Middle frontal gyrus (tissue), 1 donor: ENCODE measurements at regions not wholly inside any gene's neighbourhood (a gene's known extent, or its start where the extent isn't known, plus 50 kb on each side); places are given as distances from the start of the nearest gene placed in this dataset.

Experiments
- DNase-seq: peaks from one replicate; pipeline ENCODE4 v3.0.0-alpha.2; 2015; ENCODE audit warnings: low spot score; ENCODE audit errors: extremely low spot score

DNA sequence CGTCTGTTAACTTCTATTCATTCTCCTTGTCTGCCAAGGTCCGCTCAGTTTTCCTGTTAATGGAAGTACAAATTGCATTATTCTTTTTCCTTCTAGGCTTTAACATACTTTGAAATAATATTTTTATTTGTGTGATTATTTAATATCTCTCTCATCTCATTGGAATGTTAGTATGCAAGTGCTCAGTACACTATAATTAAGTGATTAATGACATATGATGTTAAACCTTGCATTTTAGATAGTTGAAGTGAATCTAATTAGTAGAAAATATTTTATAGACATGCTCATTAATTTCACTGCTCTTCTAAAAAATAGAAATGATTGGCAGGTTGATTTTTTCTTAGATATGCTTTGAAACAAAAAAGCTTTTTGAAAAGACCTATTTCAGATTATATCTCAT is 1079.8 kb downstream of the RAPGEF2 start:
- DNase-seq = no peak

DNA sequence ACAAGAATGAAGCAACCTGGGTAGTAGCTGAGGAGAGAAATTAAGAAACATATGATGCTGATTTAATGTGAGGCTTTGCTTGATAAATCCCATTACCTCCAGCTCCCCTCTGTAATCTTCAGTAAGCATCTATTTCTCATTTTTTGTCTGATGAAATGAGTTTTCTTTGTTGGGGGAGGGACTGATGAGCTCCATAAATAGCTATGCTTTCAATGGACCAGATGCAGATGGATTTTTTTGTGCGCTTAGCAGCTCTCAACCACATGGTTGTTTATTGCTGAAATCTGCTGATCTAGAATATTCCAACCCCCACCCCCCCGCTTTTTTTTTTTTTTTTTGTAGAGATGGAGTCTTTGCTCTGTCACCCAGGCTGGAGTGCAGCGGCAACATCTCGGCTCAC is 1082.0 kb downstream of the RAPGEF2 start:
- DNase-seq = no peak

DNA sequence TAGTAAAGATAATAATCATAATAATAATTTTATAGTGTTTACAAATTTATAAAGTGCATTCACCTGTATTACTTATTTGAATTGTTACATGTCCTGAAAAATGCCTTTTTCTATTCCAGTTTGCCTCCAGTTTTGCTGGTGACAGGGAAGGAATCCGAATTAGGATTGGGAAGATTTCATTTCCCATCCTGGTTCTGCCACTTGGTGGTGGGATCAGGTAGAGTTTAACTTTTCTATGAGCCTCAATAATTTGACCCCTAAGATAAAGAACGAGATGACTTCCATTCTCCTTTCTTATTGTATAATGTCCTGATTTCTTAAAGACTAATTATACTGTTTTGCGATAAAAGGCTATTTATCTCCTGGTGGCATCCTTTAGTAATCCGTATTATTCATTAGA is 1090.9 kb downstream of the RAPGEF2 start:
- DNase-seq = no peak

DNA sequence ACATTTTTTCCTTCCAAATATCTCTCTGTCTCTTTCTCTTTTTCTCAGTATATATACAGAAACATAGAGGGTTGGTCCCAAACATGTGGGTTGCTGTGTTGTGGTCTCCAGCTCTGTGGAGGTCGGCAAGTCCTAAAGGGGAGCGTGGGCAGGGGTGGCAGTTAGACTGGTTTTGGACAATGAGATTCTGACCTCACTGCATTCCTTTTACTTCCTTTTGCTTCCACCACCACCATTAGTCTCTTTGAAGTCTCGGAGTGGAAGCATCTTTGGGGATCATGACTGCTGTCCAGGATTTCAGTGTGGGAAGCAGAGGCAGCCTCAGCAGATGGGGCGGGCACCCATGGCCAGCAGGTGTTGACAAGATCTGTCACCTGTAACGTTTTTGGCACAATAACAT is 1091.8 kb downstream of the RAPGEF2 start:
- DNase-seq = no peak

DNA sequence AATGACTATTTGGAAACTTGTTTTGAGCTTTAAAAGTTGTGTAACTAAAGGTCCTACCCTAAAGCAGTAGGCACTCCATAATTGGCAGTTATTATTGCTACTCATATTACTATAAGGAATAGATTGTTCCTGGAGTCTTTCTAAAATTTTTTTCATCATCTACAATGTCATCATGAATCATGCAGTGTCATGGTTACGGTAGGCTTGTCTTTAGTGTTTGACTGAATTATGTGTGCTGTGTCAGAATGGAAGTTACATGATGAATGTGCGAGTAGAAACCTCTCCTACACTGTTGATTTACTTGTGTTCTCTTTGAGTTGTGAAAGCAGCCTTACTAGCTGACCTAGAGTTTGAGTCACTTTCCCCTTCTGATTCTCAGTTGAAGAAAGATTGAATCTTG is 1099.9 kb downstream of the RAPGEF2 start:
- DNase-seq = no peak

DNA sequence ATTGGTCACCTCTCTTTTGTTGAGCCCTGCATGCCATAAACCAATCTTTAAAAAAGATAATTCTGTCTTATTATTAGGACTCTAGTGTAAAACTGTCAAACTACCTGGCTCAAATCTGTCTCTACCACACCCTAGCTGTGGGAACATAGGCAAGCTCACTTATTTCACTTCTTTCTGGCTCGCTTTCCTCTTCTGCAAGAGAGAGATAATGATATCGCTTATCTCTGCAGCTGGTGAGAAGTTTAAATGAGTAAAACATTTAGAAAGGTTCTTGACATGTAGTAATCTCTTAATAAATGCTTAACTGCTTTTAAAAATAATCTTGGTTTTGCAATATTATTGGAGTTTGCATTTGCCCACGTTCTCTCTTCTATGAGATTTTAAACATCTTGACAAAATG is 1109.2 kb downstream of the RAPGEF2 start:
- no peak for DNase-seq

DNA sequence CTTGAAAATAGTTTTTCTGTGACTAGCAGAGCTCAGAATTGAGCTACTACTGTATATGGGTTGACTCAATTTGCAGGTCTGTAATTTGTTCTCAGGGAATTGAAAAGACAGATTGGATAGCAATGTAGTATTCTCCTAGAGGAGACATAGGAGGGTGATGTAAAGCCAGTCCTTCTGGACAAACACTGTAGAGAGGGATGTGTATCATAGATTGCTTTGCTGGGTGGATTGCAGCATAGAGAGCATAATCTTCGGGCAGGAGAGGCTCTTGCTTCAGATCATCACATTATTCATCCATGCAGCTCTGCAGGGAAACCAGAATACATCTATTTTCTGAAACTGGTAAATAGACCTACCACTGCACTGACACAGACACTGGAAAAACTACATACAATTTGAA is 1110.5 kb downstream of the RAPGEF2 start:
- DNase-seq = no peak

DNA sequence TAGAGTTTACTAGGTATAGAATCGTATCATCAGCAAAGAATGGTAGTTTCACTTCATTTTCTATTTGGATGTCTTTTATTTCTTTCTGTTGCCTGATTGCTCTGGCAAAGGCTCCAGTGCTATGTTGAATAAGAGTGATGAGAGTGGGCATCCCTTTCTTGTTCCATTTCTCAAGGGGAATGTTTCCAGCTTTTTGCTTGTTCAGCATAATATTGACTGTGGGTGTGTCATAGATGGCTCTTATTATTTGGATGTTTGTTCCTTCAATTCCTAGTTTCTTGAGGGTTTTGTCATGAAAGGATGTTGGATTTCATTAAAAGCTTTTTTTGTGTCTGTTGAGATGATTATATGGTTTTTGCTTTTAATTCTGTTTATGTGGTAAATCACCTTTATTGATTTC is 1114.5 kb downstream of the RAPGEF2 start:
- no peak for DNase-seq

DNA sequence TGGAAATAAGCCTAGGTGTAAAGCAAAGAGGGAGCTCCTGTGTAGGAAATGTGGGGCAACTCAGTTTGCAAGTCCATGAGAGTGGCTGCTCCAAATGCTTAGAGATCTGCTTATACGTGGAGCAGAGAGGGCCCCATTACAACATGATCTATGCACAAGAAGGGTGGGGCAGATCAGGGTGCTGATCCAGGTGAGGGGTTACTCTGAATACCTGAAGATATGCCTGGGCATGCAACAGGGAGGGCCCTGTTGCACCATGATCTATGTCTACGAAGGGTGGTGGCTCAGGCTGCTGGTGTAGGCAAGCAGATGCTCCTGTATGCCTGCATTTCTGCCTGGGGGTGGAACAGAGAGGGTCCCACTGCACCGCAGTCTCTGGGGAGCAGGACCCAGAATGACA is 1121.2 kb downstream of the RAPGEF2 start:
- DNase-seq = no peak

DNA sequence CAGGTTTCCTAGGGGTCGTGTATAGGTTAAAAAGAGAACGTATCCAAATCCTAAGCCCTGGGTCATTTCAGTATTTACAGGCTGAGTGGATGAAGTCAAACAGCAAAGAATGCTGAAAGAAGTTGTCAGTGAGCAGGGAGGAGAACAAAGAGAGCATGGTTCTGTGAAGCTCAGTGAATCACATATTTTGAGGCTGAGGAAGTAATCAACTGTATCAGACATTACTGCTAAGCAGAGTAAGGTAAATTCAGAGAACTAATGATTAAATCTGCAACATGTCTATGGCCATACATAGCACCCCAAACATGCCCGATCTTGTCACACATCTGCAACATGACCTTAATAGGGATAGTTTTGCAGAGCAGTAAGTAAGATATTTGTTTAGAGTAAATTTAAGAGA is 1130.3 kb downstream of the RAPGEF2 start:
- DNase-seq = no peak

DNA sequence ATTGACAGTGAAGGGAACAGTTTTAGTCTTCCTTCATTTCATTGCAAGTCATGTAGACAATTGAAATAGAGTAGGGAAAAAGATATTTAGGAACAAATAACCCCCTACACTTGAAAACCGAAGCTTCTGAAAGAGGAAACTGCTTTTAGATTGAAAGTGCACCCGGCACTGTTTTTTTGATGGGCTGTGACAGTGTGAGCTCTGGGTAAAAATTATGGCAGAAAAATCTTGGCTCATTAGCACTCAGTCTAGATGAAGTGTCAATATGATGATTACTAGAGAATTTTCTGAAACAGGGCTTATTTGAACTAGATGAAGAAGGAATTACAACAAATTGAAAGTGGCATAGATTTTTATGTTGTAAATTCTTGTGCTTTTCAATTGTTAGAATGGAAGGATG is 1132.4 kb downstream of the RAPGEF2 start:
- DNase-seq = no peak

DNA sequence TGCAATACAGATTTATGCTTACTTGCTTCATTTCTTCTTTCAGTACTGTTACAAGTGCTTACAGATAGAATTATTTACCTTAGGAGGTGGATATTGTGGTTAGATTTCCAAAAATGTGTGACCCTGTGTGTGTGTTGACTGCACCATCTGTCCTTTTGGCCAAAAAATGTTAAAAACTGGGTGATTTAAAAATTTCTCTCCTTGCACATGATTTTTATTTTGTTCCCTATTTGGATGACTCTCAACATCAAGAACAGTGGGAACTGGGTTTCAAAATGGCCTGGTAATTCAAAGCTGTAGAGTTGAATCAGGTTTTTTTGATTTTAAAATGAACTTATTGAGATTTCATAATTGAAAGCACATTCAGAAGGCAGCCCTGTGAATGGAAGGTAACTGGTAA is 1132.9 kb downstream of the RAPGEF2 start:
- DNase-seq = no peak

DNA sequence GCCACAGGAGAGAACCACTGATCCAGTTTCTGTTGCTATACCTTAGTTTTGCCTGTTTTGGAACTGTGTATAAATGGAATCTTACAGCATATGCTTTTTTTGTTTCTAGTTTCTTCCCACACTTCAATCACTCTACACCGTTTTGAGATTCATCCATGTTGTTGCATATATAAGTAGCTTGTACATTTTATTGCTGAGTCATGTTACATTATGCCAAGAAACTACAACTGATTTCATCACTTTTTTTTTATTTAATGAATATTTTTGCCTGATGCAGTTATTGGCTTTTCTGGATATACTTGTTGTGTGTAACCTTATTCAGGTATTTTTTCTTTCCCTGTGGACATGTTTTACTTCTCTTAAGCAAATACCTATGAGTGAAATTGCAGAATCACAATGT is 1135.9 kb downstream of the RAPGEF2 start:
- no peak for DNase-seq

DNA sequence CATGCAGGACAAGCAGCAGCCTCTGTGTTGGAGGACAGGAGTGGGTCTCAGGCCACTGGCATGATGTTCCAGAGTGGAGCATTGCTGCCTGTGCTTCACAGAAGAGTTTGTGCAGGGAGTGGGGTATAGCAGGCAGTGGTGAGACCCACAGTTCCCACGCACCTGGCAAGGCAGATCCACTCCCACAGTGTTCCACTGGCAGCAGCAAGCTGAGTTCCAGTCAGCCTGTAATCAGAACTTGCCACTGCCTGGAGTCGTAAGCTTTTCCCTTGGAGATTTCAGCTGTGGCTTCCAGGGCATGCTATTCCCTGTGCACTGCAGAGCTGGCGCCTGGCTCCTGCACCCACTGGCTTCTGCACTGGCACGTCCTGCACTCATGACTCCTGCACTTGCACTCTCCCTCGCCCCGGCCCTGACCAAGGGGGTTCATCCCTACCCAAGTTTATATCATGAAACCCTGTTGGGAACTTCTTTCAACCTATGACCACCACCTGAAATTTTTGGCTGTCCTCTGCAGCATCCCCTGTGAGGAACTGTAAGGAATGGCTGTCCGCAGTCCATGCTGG is 1144.3 kb downstream of the RAPGEF2 start:
- no peak for DNase-seq

DNA sequence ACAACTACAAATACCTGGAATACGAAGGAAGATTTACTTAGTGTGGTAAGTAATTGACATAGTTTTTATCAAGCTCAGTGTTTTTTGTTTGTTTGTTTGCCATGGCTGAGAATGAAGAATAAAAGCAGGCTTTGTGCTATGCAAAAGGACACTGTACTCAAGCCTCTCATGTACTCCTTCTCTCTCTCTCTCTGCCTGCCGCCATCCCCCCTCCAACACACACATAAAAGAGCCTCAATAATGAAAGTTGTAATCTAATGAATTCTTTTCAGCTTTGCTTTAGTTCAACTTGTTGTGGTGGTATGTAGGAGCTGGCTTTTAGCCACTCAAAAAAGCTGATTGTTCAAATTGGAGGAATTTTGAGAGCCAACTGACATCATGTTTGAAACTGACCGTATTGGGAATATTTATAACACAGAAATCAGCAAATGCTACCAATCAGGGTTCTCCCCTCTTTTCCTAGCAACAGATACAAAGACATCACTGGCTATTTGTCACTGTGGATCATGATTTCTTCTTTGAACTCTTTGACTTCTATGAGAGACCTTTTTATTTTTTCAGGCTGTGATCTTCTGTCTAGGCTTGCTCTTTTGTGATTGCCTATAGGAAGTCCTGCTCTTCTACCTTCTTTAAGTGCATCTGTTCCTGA is 1148.8 kb downstream of the RAPGEF2 start:
- no peak for DNase-seq

DNA sequence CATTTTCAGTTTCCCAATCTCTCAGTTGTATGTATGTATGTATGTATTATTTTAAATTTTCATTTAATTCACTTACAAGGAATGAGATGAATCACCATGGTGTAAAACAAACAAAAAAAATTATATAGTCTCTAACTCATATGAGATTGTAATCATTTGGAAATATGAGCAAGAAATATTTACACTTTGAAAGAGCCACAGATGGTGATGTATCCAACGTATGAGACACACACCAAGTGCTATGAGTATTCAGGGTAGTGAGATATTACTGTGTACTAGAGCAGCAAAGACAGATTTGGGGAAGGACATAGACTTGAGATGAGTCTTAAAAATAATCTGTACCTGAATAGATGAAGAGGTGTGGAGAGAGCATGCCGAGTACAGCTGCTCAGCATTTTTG is 1154.4 kb downstream of the RAPGEF2 start:
- DNase-seq = no peak

DNA sequence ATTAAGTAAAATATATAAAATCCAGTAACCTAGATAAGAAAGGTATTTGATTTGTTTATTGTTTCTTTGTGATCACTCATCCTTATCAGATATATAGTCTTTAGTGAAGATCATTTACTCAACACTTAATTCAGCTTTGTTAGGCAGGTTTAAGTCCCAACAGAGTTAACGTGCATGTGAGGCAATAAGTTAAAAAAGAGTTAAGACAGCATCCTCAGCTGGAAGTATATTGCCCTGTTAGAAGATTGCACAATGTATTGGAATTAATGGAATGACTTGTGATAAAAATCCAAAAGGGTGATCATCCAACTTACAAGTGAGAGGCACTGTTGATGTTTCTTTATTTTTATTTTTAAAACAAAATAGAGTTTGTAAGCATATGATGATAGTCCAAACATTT is 1162.1 kb downstream of the RAPGEF2 start:
- DNase-seq = no peak

DNA sequence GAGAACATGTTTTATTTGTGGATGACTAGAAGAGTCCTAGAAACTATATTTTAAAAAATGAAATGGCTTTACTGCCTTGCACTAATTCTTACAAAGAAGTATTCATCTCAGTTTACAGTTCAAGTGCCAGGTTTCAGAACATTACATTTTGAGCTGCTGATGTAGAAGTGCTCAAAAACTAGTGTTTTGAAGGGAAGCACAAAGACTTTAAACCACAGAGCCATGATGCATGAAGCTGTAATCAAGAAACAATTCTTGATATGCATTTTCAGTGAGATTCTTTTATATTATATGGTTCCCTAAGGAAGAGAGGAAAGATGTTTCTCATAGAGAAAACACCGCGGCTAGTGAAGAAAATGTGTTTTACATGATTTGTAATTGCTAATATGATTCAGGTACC is 1163.0 kb downstream of the RAPGEF2 start:
- no peak for DNase-seq

DNA sequence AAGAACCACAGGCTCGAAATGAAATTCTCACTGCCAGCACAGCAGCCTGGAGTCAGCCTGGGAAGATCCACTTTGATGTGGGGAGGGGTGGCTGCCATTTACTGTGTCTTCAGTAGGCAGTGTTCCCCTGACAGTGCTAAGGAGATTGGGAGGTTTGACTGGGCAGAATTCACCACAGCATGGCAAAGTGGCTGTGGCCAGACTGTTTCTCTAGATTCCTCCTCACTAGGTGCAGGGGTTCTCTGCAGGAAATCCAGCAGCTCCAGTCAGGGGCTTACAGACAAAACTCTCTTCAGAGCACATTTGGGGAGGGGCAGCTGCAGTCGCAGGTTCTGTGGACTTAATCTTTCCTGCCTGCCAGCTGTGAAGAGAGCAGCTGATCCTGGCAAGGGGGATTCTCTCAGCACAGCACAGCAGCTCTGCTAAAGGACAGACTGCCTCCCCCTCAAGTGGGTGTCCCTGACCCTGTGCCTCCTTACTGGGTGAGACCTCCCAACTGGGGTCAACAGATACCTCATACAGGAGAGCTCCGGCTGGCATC is 1174.0 kb downstream of the RAPGEF2 start:
- DNase-seq = no peak

DNA sequence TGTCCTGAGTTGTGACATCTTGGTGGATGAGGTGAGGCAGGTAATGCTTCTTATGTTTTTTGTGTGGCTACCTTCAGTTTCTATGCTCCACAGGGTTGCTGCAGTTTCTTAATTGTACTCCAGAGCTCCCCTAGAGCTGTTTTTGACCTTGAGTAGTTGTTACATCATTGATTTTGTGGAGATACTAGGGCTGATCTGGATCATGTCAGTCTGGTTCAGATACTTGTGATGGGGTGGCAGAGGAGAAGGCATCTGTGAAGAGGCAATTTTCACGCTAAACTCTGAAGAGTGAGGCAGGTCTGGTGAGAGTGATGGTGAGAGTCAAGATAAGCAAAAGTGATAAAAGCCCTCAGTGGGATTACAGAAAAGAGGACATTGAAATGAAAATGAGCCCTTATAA is 1180.2 kb downstream of the RAPGEF2 start:
- no peak for DNase-seq

DNA sequence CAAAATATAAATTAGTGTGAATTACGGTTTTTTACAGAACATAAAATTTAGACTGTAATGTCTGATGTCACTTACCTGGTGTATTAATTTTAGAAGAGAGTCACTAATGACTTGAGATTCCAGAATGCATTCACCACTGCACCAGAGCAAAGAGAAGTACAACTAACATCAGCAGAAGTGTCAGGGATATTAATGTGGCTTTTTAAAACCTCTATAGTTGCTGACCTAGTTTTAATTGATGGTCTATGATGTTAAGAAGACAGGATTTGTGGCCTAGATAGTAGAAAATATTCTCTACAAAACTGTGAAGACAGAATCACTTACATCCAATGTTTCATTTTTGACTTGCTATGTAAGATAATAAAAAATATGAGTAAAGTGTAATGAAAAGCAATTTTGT is 1181.6 kb downstream of the RAPGEF2 start:
- DNase-seq = no peak

DNA sequence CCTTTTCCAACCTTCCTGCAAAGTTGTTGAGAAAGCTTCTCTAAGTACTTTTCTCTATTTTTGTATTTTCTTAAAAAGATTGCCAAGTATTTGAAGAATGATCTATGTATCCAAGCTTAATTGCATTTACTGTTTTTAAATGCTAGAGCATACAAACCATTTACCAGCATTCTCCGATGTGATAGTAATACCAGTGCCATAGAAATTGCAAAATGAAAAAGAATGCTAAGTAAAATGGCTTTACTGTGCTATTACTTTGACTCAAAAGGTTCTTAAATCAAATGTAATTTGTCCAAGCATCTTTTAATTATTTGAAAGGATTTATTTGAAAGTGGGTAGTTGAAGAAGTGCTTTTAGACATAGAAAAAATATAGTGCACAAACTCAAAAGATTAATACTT is 1183.2 kb downstream of the RAPGEF2 start:
- no peak for DNase-seq

DNA sequence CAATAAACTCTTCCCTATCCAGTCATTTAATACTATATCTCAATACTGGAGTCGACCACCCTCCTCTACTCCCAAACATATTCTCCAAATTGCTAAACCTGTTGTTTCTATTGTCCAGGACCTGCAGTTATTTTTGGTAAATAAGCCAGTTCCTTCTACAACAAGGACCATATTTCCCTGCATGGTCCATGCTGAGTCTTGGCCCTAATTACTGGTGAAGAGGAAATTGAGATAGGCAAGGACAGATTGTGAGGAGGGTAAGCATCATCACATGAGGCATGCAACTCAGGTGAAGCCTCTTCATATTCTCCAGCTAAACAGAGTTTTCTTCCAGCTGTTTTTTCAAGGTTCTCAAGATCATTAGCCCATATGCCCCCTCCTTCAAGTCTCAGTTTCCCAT is 1193.6 kb downstream of the RAPGEF2 start:
- DNase-seq = no peak
